GM21619 (cell line): ENCODE measurements at regions not wholly inside any gene's neighbourhood (a gene's known extent, or its start where the extent isn't known, plus 50 kb on each side); places are given as distances from the start of the nearest gene placed in this dataset.
"Not testable (repeated sequence)": the region's sequence is repeated elsewhere in the genome, so short reads cannot be mapped to it uniquely, and the experiment has no call there.

Experiments used
- ATAC-seq: cut with Tn5 transposase; IDR thresholded peaks from one replicate; pipeline ENCODE4 v1.9.1; 2021; ENCODE audit not compliant: unreplicated experiment

- no peak for ATAC-seq
Observed at GRCh38 chr19:28544451-28545261, 668.3 kb downstream of the UQCRFS1 start.

- no peak for ATAC-seq
Observed at GRCh38 chr19:28543244-28543776, 669.6 kb downstream of the UQCRFS1 start.

- ATAC-seq = no peak
Observed at GRCh38 chr19:28542394-28543243, 670.3 kb downstream of the UQCRFS1 start.

- no peak for ATAC-seq
Observed at GRCh38 chr19:28541602-28542393, 671.2 kb downstream of the UQCRFS1 start.

GRCh38 chr19:28541029-28541428 lies 671.9 kb downstream of the UQCRFS1 start:
- no peak for ATAC-seq

GRCh38 chr19:28540385-28540784 lies 672.6 kb downstream of the UQCRFS1 start:
- ATAC-seq = not testable (repeated sequence)

- no peak for ATAC-seq
Observed at GRCh38 chr19:28539759-28540158, 673.2 kb downstream of the UQCRFS1 start.

GRCh38 chr19:28538579-28538978 lies 674.4 kb downstream of the UQCRFS1 start:
- not testable (repeated sequence) for ATAC-seq

GRCh38 chr19:28537896-28538295 lies 675.1 kb downstream of the UQCRFS1 start:
- ATAC-seq = no peak

GRCh38 chr19:28537079-28537478 lies 675.9 kb downstream of the UQCRFS1 start:
- ATAC-seq = no peak

GRCh38 chr19:28535352-28535775 lies 677.6 kb downstream of the UQCRFS1 start:
- no peak for ATAC-seq

GRCh38 chr19:28534766-28535351 lies 678.1 kb downstream of the UQCRFS1 start:
- no peak for ATAC-seq

- ATAC-seq = no peak
Observed at GRCh38 chr19:28532765-28533341, 680.1 kb downstream of the UQCRFS1 start.

GRCh38 chr19:28531979-28532378 lies 681.0 kb downstream of the UQCRFS1 start:
- no peak for ATAC-seq

GRCh38 chr19:28530406-28531035 lies 682.4 kb downstream of the UQCRFS1 start:
- ATAC-seq = no peak

GRCh38 chr19:28526038-28526437 lies 686.9 kb downstream of the UQCRFS1 start:
- ATAC-seq = no peak

GRCh38 chr19:28523619-28524018 lies 689.3 kb downstream of the UQCRFS1 start:
- no peak for ATAC-seq

GRCh38 chr19:28522545-28522922 lies 690.4 kb downstream of the UQCRFS1 start:
- no peak for ATAC-seq

- no peak for ATAC-seq
Observed at GRCh38 chr19:28521614-28522544, 691.1 kb downstream of the UQCRFS1 start.
